HCT116 (cell line): ENCODE measurements at regions not wholly inside any gene's neighbourhood (a gene's known extent, or its start where the extent isn't known, plus 50 kb on each side); places are given as distances from the start of the nearest gene placed in this dataset.

Experiments used
- ATAC-seq: fragments of 200-7000 bp; cut with Tn5 transposase; 2 replicates; pipeline ENCODE4 v1.9.1; 2020; ENCODE audit warnings: mild to moderate bottlenecking, moderate library complexity
- BruUV-seq: library from RNA; stranded (reverse); fragments of 400-500 nt; replicated peaks from 2 replicates; lab custom pipeline; 2021; lab: Mats Ljungman, UMichigan
- CTCF ChIA-PET: fragments of 300-600 bp; sonication (Branson Sonifier 250); formaldehyde crosslinking; loops from one replicate; lab custom pipeline; 2021; ENCODE audit warnings: antibody characterized with exemption; lab: Charles Lee
- POLR2A ChIA-PET: fragments of 300-600, 350-600 bp; sonication (Branson Sonifier 250); formaldehyde crosslinking; loops from one replicate; lab custom pipeline; 2021; ENCODE audit warnings: antibody characterized with exemption; lab: Charles Lee
- RAD21 ChIA-PET, 2 experiments: fragments of 300-600 bp; sonication (Branson Sonifier 250); formaldehyde crosslinking; loops; one replicate each; lab custom pipeline; 2023; ENCODE audit warnings: low total read pairs in 2 of 2; ENCODE audit not compliant: uncharacterized antibody in 2 of 2, unreplicated experiment in 2 of 2, low non-redundant PET in 1 of 2; lab: Charles Lee
- DNase-seq: peaks from one replicate; pipeline ENCODE4 v3.0.0-alpha.2; 2010; ENCODE audit warnings: low read depth, low spot score
- H2AFZ ChIP-seq: fragments of 200-600 bp; shearing (Covaris generic), sonication (generic); 2 replicates; pipeline ENCODE4 v1.6.1; 2017; ENCODE audit warnings: low read depth, mixed run types, mixed read lengths, antibody characterized with exemption, low read length; ENCODE audit not compliant: poor library complexity, severe bottlenecking
- H3K27ac ChIP-seq: 2 replicates; pipeline ENCODE4 v1.5.1; 2012; ENCODE audit warnings: low read depth, low read length
- H3K27me3 ChIP-seq: fragments of 200-600 bp; sonication (generic); 2 replicates; pipeline ENCODE4 v1.6.1; 2016; ENCODE audit warnings: mixed run types, low read length, mixed read lengths; ENCODE audit not compliant: insufficient read depth
- H3K36me3 ChIP-seq, 2 experiments: fragments of 200-500 bp in 1 of 2; fragments of 200-600 bp in 1 of 2; sonication (Bioruptor generic) in 1 of 2; sonication (generic) in 1 of 2; 2 replicates each; pipeline versions ENCODE4 v1.5.1 to v1.6.1; 2014 to 2016; ENCODE audit warnings: low read length in 2 of 2, inconsistent platforms in 1 of 2, mixed read lengths in 1 of 2, mixed run types in 1 of 2; ENCODE audit not compliant: insufficient read depth in 2 of 2, control insufficient read depth in 1 of 2
- H3K4me1 ChIP-seq, 2 experiments: fragments of 200-600 bp in 1 of 2; sonication (generic) in 1 of 2; 2 replicates each; pipeline versions ENCODE4 v1.5.1 to v1.6.1; 2012 to 2017; ENCODE audit warnings: low read length in 2 of 2, inconsistent platforms in 1 of 2, mild to moderate bottlenecking in 1 of 2, mixed read lengths in 1 of 2, mixed run types in 1 of 2, moderate library complexity in 1 of 2; ENCODE audit not compliant: insufficient read depth in 2 of 2, control insufficient read depth in 1 of 2
- H3K4me2 ChIP-seq: fragments of 200-600 bp; sonication (generic); 2 replicates; pipeline ENCODE4 v1.6.1; 2017; ENCODE audit warnings: mixed run types, low read length, mixed read lengths
- H3K4me3 ChIP-seq, 2 experiments: fragments of 200-600 bp in 1 of 2; sonication (generic) in 1 of 2; replicated peaks in 1 of 2; 2 replicates each; pipeline ENCODE4 v1.5.1; 2011 to 2016; ENCODE audit warnings: low read length in 2 of 2, control low read depth in 1 of 2, low read depth in 1 of 2, mild to moderate bottlenecking in 1 of 2, mixed read lengths in 1 of 2, mixed run types in 1 of 2
- H3K79me2 ChIP-seq: fragments of 200-600 bp; sonication (generic); 2 replicates; pipeline ENCODE4 v1.6.1; 2017; ENCODE audit warnings: mild to moderate bottlenecking, mixed run types, low read length, moderate library complexity, mixed read lengths; ENCODE audit not compliant: insufficient read depth
- H3K9ac ChIP-seq: fragments of 200-600 bp; sonication (generic); 2 replicates; pipeline ENCODE4 v1.6.1; 2016; ENCODE audit warnings: low read length, mixed read lengths
- H3K9me2 ChIP-seq: fragments of 200-600 bp; sonication (generic), shearing (Covaris generic); 2 replicates; pipeline ENCODE4 v1.6.1; 2017; ENCODE audit warnings: mixed run types, mild to moderate bottlenecking, moderate library complexity; ENCODE audit not compliant: insufficient read depth
- H3K9me3 ChIP-seq, 2 experiments: fragments of 200-500 bp in 1 of 2; fragments of 200-600 bp in 1 of 2; sonication (Bioruptor generic) in 1 of 2; sonication (generic) in 1 of 2; 2 replicates each; pipeline ENCODE4 v1.6.1; 2014 to 2017; ENCODE audit warnings: low read length in 2 of 2, mixed read lengths in 2 of 2, inconsistent platforms in 1 of 2, low read depth in 1 of 2, mild to moderate bottlenecking in 1 of 2, mixed run types in 1 of 2, moderate library complexity in 1 of 2; ENCODE audit not compliant: control insufficient read depth in 1 of 2, insufficient read depth in 1 of 2
- H4K20me1 ChIP-seq: fragments of 200-600 bp; sonication (generic), shearing (Covaris generic); 2 replicates; pipeline ENCODE4 v1.6.1; 2017; ENCODE audit warnings: mixed run types, mild to moderate bottlenecking, moderate library complexity; ENCODE audit not compliant: insufficient read depth
- ATF3 ChIP-seq: IDR thresholded peaks from 2 replicates; pipeline ENCODE4 v1.6.1; 2012
- CBX3 ChIP-seq: IDR thresholded peaks from 2 replicates; pipeline ENCODE4 v1.6.1; 2012; ENCODE audit warnings: low read depth
- CTCF ChIP-seq, 3 experiments: fragments of 200-600 bp in 1 of 3; sonication (generic) in 1 of 3; IDR thresholded peaks in 2 of 3; conservative IDR thresholded peaks in 1 of 3; 2 replicates each; pipeline ENCODE4 v1.5.1; 2012 to 2017; ENCODE audit warnings: low read depth in 2 of 3, low read length in 2 of 3, antibody characterized with exemption in 1 of 3, borderline replicate concordance in 1 of 3, control low read depth in 1 of 3, mild to moderate bottlenecking in 1 of 3, mixed read lengths in 1 of 3, mixed run types in 1 of 3, moderate library complexity in 1 of 3; ENCODE audit not compliant: insufficient read depth in 1 of 3
- MAX ChIP-seq: IDR thresholded peaks from 2 replicates; pipeline ENCODE4 v1.6.1; 2012
- POLR2A ChIP-seq: IDR thresholded peaks from 2 replicates; pipeline ENCODE4 v1.7.0; 2011; ENCODE audit warnings: borderline replicate concordance; ENCODE audit not compliant: insufficient read depth, insufficient read length; ENCODE audit errors: extremely low read depth
- RAD21 ChIP-seq: IDR thresholded peaks from 2 replicates; pipeline ENCODE4 v1.6.1; 2012; ENCODE audit warnings: low read depth, mild to moderate bottlenecking
- REST ChIP-seq: IDR thresholded peaks from 2 replicates; pipeline ENCODE4 v1.6.1; 2012; ENCODE audit warnings: low read depth
- ZNF274 ChIP-seq: fragments of 200-500 bp; sonication (Bioruptor generic); IDR thresholded peaks from 2 replicates; pipeline ENCODE4 v1.6.1; 2014; ENCODE audit warnings: mild to moderate bottlenecking, low read depth, low read length, inconsistent platforms
- intact Hi-C: fragments of 100-400 bp; cut with micrococcal nuclease; formaldehyde crosslinking; loops from 2 replicates; pipeline ENCODE4 v1.10.0; 2022

- no peaks in the 10 kb centered on the region for H3K4me1 ChIP-seq
- no peak overlapping the region for H2AFZ ChIP-seq
- intact Hi-C loops: no loop called here
- TF ChIP-seq ATF3: no peak
- TF ChIP-seq CBX3: no peak
- TF ChIP-seq POLR2A: no peak
- TF ChIP-seq ZNF274: no peak
- no peak for TF ChIP-seq RAD21
- no peak for TF ChIP-seq CTCF (IDR thresholded peaks at IDR 0.05 in 2 of 3, conservative IDR thresholded peaks at IDR 0.05 in 1 of 3; ENCODE audit: borderline replicate concordance in 1 of 3, insufficient read depth in 1 of 3, low read depth in 2 of 3, low read length in 2 of 3)
- no peak for TF ChIP-seq REST
- no peak for TF ChIP-seq MAX
- H3K9ac ChIP-seq: no peak overlapping the region
- DNase-seq: no peak
- RAD21 ChIA-PET: no interaction called here
- no peaks in the 10 kb centered on the region for H3K9me2 ChIP-seq
- H3K4me3 ChIP-seq: no peak overlapping the region
- H3K4me2 ChIP-seq: no peak overlapping the region
- CTCF ChIA-PET: no interaction called here
- no TSS peak for BruUV-seq
- no peaks in the 10 kb centered on the region for H3K36me3 ChIP-seq
- no peak for ATAC-seq
- POLR2A ChIA-PET: no interaction called here
- no peaks in the 10 kb centered on the region for H4K20me1 ChIP-seq
- H3K79me2 ChIP-seq: no peaks in the 10 kb centered on the region
- no peak overlapping the region for H3K27ac ChIP-seq
- H3K27me3 ChIP-seq: peaks cover 5% of the 10 kb centered on the region; the same call in 1 of the 2 replicates
- H3K9me3 ChIP-seq: no peaks in the 10 kb centered on the region
Observed at GRCh38 chr3:18546632-18547031, 121.5 kb upstream of the SATB1 start.
